ENCODE measurements at regions not wholly inside any gene's neighbourhood (a gene's known extent, or its start where the extent isn't known, plus 50 kb on each side); places are given as distances from the start of the nearest gene placed in this dataset.
"Not testable (repeated sequence)": the region's sequence is repeated elsewhere in the genome, so short reads cannot be mapped to it uniquely, and the experiment has no call there.

GRCh38 chr3:110343945-110344344 lies 727.7 kb upstream of the NECTIN3 start:
- DNase-seq: peak; percentile 41

GRCh38 chr3:110344487-110344886 lies 727.1 kb upstream of the NECTIN3 start:
- DNase-seq: peak; percentile 53

- peak; percentile 97 for DNase-seq
Measured at GRCh38 chr3:110344897-110345767, 726.5 kb upstream of the NECTIN3 start.

- no peak for DNase-seq
Measured at GRCh38 chr3:110349295-110349694, 722.3 kb upstream of the NECTIN3 start.

- no peak for DNase-seq
Measured at GRCh38 chr3:110352841-110353604, 718.6 kb upstream of the NECTIN3 start.

- DNase-seq: no peak
Measured at GRCh38 chr3:110362751-110363150, 708.9 kb upstream of the NECTIN3 start.

- not testable (repeated sequence) for DNase-seq
Measured at GRCh38 chr3:110367289-110367688, 704.3 kb upstream of the NECTIN3 start.

GRCh38 chr3:110375751-110376518 lies 695.7 kb upstream of the NECTIN3 start:
- DNase-seq: no peak

GRCh38 chr3:110378481-110378880 lies 693.1 kb upstream of the NECTIN3 start:
- no peak for DNase-seq

GRCh38 chr3:110381992-110382391 lies 689.6 kb upstream of the NECTIN3 start:
- DNase-seq: no peak

- no peak for DNase-seq
Measured at GRCh38 chr3:110383356-110383755, 688.3 kb upstream of the NECTIN3 start.

- DNase-seq: no peak
Measured at GRCh38 chr3:110384601-110385000, 687.0 kb upstream of the NECTIN3 start.

- DNase-seq: no peak
Measured at GRCh38 chr3:110389005-110389404, 682.6 kb upstream of the NECTIN3 start.

GRCh38 chr3:110390372-110390771 lies 681.2 kb upstream of the NECTIN3 start:
- DNase-seq: no peak

- no peak for DNase-seq
Measured at GRCh38 chr3:110391042-110391441, 680.6 kb upstream of the NECTIN3 start.

- no peak for DNase-seq
Measured at GRCh38 chr3:110391640-110392395, 679.8 kb upstream of the NECTIN3 start.

GRCh38 chr3:110393941-110394340 lies 677.7 kb upstream of the NECTIN3 start:
- no peak for DNase-seq

GRCh38 chr3:110397115-110397514 lies 674.5 kb upstream of the NECTIN3 start:
- DNase-seq: no peak

GRCh38 chr3:110400315-110400714 lies 671.3 kb upstream of the NECTIN3 start:
- DNase-seq: no peak

- no peak for DNase-seq
Measured at GRCh38 chr3:110405830-110406585, 665.6 kb upstream of the NECTIN3 start.

- no peak for DNase-seq
Measured at GRCh38 chr3:110413266-110413665, 658.4 kb upstream of the NECTIN3 start.
